NCI-H748 (cell line): ENCODE measurements at regions not wholly inside any gene's neighbourhood (a gene's known extent, or its start where the extent isn't known, plus 50 kb on each side); places are given as distances from the start of the nearest gene placed in this dataset.

Experiments
- DNase-seq: peaks from one replicate; lab custom pipeline; 2025; ENCODE audit not compliant: unreplicated experiment; lab: John Stamatoyannopoulos, UW

DNA sequence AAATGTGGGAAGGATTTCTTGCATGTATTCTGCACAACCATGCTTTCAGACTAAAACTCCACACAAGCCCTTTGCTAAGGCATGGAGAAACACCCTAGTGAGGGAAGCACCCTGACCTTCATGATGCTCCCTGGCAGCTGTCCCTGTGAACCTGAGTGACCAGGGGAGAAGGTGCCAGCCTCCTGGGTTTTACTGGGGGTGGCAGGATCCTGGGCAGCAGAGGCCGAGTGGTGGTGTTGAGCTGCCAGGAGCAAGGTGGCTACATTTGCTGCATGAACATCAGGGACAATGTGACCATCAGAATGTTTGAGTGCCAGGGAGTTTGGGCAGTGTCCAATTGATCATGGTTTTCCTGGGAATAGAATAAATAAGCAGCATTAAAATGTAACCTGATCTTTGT is 437.9 kb downstream of the TCERG1L start:
- no peak for DNase-seq

DNA sequence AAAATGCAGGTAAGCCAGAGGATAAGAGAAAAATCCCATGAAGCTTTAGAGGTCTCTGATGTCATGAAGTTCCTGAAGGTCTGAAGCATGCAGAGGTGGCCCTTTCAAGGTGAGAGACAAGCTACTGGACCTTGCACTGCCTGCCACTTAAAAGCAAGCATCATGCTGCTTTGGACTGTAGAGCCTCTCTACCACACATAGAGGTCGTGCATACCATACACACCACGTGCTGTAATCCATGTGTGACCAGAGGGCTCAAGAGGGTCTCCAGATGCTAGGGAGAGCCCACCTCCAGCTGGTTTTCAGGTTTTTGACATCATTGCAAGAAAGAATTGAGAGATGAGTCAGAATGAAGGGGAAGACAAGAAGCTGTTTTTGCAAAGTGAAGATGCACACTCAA is 436.4 kb downstream of the TCERG1L start:
- no peak for DNase-seq

- no peak for DNase-seq
These were observed 435.5 kb downstream of the TCERG1L start for GRCh38 chr10:130875897-130876472.

GRCh38 chr10:130877126-130877525 is 434.4 kb downstream of the TCERG1L start:
- no peak for DNase-seq

- no peak for DNase-seq
These were observed 433.4 kb downstream of the TCERG1L start for GRCh38 chr10:130878131-130878530.

- DNase-seq, result no peak
These were observed 428.6 kb downstream of the TCERG1L start for GRCh38 chr10:130882906-130883305.

GRCh38 chr10:130884456-130884855 is 427.1 kb downstream of the TCERG1L start:
- DNase-seq, result no peak

DNA sequence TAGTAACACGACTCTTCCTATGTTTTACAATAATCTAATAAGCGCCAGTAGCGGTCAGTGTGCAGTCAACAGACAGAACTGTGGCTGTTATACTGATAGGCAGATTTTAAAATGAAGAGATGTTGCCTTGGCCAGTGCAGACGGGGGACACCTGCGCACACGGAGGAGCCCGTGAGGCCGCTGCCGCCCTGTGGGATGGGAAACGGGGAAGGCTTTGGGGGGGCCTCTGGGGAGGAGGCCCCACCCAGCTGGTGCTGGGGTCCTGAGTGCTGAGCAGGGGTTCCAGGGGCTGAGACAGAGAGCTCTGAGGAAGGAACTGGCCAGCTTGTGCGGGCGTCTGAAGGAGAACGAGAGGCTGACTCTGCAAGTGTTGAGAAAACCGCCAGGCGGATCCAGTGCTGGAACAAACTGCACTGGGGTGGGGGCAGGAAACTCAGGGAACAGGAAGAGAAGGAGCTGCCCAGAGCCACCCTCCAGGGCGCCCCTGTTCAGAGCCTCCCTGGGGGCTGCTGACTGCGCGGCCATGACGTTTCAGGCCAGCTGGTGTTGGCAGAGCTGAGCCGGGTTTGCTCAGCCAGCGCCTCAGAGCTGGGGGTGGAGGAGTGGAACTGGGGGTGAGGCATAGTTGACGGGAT is 426.4 kb downstream of the TCERG1L start:
- DNase-seq, result no peak

DNA sequence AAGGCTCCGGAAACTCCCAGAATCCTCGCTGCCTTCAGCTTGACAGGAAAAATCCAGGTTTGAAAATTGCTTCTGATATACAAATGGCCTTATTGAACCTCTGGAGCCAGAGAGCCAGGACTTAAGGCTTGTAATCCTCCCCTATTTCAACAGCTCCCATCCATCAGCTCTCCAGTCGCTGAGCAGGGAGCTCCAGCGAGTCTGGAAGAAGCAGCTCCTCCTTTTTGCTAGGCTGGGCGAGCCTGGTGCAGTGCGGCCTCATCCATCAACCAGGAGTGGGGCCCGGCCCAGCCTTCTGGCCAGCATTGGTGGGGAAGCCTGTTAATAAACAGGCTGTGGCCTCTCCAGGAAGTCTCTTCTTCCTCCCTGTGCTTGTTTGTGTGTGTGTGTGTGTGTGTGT is 424.4 kb downstream of the TCERG1L start:
- no peak for DNase-seq

- no peak for DNase-seq
These were observed 423.0 kb downstream of the TCERG1L start for GRCh38 chr10:130888493-130888892.

GRCh38 chr10:130889240-130889639 is 422.3 kb downstream of the TCERG1L start:
- no peak for DNase-seq

- DNase-seq, result no peak
These were observed 421.7 kb downstream of the TCERG1L start for GRCh38 chr10:130889780-130890179.

- no peak for DNase-seq
These were observed 420.5 kb downstream of the TCERG1L start for GRCh38 chr10:130891066-130891465.

DNA sequence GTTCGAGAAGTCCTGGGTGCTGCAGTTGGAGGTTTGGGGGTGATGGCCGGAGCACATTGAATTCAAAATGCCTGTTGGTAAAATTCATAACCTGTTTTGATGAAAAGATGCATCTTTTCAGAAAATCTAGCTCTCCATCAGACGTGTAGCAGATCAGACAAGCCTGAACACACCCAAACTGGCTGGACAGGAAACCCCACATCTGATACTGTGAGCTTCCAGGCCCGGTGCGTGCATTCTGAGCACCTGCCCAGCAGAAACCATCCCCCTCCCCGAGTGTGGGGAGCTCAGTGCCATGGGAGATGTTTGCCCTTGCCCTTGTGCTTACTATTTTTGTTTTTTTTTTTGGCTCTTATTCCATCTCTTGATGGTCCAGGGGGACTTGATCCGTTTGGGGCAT is 417.1 kb downstream of the TCERG1L start:
- no peak for DNase-seq

- DNase-seq, result no peak
These were observed 416.4 kb downstream of the TCERG1L start for GRCh38 chr10:130895161-130895560.

GRCh38 chr10:130897815-130898214 is 413.7 kb downstream of the TCERG1L start:
- DNase-seq, result no peak

DNA sequence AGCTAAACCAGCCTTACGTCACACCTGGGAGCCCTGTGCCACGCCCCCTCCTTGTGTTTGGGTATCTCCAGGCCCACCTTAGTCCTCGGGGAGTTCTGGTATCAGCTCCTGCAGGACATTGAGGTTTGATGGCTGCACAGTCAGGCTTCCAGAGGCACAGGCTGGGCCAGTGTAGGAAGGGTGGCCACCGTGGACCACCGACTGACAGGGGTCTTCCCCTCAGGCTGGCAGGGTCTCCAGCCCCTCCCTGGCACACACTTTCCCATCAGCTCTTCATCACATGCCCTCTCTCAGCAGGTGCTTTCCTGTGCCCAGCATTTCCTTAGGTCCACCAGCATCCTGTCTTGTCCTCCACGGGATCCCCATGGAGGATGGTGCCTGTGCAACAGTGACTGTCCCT is 413.1 kb downstream of the TCERG1L start:
- DNase-seq, result no peak

- DNase-seq, result no peak
These were observed 411.7 kb downstream of the TCERG1L start for GRCh38 chr10:130899856-130900255.

DNA sequence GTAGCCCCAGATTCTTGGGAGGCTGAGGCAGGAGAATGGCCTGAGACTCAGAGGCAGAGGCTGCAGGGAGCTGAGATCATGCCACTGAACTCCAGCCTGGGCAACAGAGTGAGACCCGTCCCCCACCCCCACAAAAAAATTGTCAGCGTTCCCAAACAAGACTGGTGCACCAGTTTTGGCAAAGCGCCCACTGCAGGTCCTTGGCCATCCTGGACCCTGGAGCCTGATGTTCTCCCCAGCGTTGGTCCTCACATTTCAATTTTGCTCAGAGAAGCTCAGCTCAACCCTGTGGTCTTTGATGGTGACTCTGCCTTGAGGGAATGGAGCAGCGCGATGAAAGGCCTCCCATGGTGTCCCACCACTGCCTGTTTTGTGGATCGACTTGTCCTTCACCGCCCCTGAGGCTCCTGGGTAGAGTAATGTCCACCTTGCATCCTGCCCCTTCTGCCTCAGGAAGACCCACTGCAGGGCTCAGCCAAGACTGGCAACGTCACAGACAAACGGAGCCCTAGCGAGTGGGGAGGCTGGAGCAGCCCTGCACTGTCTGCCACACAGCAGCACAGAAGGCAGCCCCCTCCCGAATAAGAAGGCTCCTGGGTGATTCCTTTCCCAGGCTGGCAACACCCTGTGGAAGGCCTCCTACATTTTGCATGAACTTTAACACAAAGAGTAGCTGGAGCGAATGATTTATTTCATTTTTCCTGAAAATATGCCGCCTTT is 410.9 kb downstream of the TCERG1L start:
- no peak for DNase-seq

DNA sequence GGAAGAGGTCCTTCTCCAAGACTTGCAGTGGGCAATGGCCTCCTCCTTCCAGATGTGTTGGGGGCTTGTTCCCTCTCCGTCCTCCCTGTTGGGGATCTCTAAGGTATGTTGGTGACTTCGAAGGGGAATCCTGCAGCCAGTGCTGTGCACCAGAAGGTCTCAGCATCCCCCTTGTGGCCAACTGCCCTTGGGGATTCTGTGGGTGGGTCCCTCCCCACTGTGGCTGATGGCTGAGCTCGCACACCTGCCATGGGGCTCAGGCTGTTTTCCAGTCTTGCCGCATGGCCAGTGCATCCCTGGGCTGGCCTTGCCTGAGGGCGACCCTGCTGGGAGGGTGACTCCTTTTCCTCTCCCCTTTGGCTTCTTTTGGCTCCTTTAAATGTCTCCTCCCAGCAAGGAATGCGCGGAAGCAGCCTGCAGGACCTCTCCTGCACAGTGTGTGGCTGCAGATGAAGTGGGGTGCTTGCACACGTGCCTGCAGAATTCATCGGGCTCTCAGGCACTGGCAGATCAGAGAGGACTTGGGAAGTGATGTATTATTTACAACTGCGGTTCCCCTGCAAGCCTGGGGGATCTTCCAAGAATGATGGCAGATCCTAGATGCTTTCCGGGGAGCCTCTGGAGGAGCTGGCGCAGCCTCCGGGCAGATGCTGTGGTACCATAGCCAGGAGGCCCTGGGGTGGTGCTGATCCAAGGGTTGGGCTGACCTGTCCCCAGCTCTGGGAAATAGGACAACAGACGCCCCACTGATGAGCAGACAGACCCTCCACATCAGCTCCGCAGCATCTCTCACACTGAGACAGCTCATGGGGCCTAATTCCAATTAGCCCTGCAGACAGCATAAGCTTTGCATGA is 410.0 kb downstream of the TCERG1L start:
- no peak for DNase-seq

DNA sequence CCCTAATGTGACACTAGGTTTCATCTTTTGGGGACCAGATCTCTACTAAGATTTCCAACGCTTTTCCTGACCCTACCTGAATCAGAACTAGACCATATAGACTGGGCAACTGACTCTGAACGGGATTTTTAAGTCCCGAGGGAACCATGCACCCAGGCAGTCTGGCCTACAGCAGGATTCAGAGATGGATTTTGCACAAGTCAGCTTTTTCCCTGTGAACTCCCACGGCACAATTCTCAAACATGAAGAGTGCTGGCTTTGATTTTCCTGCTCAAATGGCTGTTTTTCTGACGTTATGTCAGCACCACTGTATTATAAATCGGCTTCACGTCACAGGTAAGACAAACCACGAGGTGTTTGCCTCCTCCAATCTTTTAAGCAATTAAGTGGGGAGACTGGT is 409.1 kb downstream of the TCERG1L start:
- no peak for DNase-seq

DNA sequence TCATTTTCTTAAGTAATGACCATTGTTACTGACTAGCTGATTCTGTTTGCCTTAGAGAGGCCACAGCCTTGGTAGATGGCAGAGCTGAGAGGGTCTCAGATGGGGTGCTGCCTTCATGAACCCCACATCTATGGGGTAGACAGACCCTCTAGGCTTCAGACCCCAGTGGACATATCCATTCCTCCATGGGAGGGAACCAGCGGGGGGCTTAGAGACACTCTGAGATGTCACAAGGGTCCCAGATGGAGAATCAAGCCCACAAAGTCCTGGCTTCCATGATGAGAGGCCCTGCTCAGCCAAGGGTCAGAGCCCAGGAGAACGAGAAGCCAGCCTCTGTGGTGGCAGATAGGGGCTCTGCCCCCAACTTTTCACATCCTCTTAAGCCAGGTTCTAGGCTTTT is 408.6 kb downstream of the TCERG1L start:
- no peak for DNase-seq
